ENCODE measurements at regions not wholly inside any gene's neighbourhood (a gene's known extent, or its start where the extent isn't known, plus 50 kb on each side); places are given as distances from the start of the nearest gene placed in this dataset.

DNA sequence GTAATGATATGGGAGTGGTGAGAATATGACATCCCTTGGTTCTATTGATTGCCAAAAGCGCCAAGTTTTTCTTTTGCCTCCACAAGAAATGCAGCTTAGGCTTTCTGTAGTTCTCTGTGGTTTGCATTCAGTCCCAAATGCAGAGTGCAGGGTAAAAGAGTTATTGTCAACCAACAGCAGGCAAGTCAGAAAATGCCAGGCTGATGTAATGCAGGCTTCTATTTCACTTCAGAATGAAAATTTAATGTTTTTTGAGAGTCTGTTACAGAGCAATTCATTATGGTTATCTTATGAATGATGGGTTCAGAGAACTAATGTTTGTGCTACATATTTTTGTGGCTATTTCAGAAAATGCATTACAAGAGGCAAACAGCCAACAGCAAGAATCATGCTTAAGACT, 293.5 kb downstream of the CENPW start:
- Histone ChIP-seq H3K9me3 (ENCODE audit: insufficient read depth, low read depth, low read length) (no peaks in the 10 kb centered on the region), H3K27ac (ENCODE audit: low read depth, low read length) (no peak overlapping the region), H3K27me3 (ENCODE audit: insufficient read depth, low read length) (no peaks in the 10 kb centered on the region), H3K4me3 (ENCODE audit: low read length) (no peak overlapping the region), H3K36me3 (ENCODE audit: insufficient read depth, low read length) (no peaks in the 10 kb centered on the region), H3K4me1 (ENCODE audit: insufficient read depth, low read length) (no peaks in the 10 kb centered on the region; the same call in 1 of the 2 replicates), H3K9ac (ENCODE audit: low read depth, low read length) (no peak overlapping the region)
- 92% methylated on average over 1 of the region's 1 CpG for WGBS

GRCh38 chr6:126640356-126640755, 300.4 kb downstream of the CENPW start:
- Histone ChIP-seq H3K4me3 (ENCODE audit: low read length) (no peak overlapping the region), H3K9ac (ENCODE audit: low read depth, low read length) (no peak overlapping the region), H3K36me3 (ENCODE audit: insufficient read depth, low read length) (no peaks in the 10 kb centered on the region), H3K4me1 (ENCODE audit: insufficient read depth, low read length) (0 out of 2 replicates have a peak, but pooled peaks cover 5% of the 10 kb centered on the region), H3K9me3 (ENCODE audit: insufficient read depth, low read depth, low read length) (no peaks in the 10 kb centered on the region), H3K27ac (ENCODE audit: low read depth, low read length) (no peak overlapping the region), H3K27me3 (ENCODE audit: insufficient read depth, low read length) (no peaks in the 10 kb centered on the region)
- WGBS: 100% methylated on average over 1 of the region's 2 CpGs

DNA sequence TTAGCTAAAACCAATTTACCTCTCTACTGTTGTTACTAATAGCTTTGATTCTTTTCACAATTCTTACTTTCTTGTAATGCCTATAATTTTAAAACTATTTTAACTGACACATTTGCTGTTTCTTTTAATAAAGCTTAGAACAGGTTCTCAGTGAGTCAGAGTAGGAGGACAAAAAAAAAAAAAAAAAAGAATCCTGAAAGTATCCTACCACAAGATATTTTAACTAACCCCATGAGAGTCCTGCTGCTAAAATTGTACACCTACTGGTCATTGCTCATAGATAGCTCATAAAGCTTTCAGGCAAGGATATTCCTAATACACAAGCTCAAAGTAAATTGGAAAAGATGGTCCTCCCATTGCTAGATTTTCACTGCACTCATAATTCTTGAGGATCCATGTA, 301.0 kb downstream of the CENPW start:
- Histone ChIP-seq H3K27me3 (ENCODE audit: insufficient read depth, low read length) (no peaks in the 10 kb centered on the region), H3K27ac (ENCODE audit: low read depth, low read length) (no peak overlapping the region), H3K9ac (ENCODE audit: low read depth, low read length) (no peak overlapping the region), H3K4me1 (ENCODE audit: insufficient read depth, low read length) (0 out of 2 replicates have a peak, but pooled peaks cover 5% of the 10 kb centered on the region), H3K9me3 (ENCODE audit: insufficient read depth, low read depth, low read length) (no peaks in the 10 kb centered on the region), H3K4me3 (ENCODE audit: low read length) (no peak overlapping the region), H3K36me3 (ENCODE audit: insufficient read depth, low read length) (no peaks in the 10 kb centered on the region)

GRCh38 chr6:126641641-126642040, 301.7 kb downstream of the CENPW start:
- no peak overlapping the region for H3K9ac ChIP-seq (ENCODE audit: low read depth, low read length)
- H3K27me3 ChIP-seq (ENCODE audit: insufficient read depth, low read length): no peaks in the 10 kb centered on the region
- no peak overlapping the region for H3K27ac ChIP-seq (ENCODE audit: low read depth, low read length)
- H3K36me3 ChIP-seq (ENCODE audit: insufficient read depth, low read length): no peaks in the 10 kb centered on the region
- no CpG with 5 or more reads among the region's 1 CpG for WGBS
- H3K4me3 ChIP-seq (ENCODE audit: low read length): no peak overlapping the region
- no peaks in the 10 kb centered on the region for H3K9me3 ChIP-seq (ENCODE audit: insufficient read depth, low read depth, low read length)
- H3K4me1 ChIP-seq (ENCODE audit: insufficient read depth, low read length): 0 out of 2 replicates have a peak, but pooled peaks cover 5% of the 10 kb centered on the region

DNA sequence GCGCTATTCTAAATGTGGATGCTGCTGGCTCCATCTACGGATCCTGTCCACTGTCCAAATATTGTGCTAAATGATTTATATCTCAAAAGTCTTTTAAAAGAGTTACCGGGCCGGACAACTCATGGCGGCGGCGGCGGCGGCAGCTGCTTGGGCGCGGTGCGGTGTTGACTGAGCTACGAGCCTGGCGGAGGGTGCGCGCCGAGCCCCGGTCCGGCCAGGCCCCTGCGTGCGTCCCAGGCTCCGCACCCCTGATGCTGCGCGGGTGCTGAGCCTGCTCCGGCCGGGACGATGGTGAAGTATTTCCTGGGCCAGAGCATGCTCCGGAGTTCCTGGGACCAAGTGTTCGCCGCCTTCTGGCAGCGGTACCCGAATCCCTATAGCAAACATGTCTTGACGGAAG, 303.4 kb downstream of the CENPW start:
- Histone ChIP-seq H3K9ac (ENCODE audit: low read depth, low read length) (no peak overlapping the region), H3K27me3 (ENCODE audit: insufficient read depth, low read length) (no peaks in the 10 kb centered on the region), H3K9me3 (ENCODE audit: insufficient read depth, low read depth, low read length) (no peaks in the 10 kb centered on the region), H3K27ac (ENCODE audit: low read depth, low read length) (no peak overlapping the region), H3K4me3 (ENCODE audit: low read length) (no peak overlapping the region), H3K36me3 (ENCODE audit: insufficient read depth, low read length) (no peaks in the 10 kb centered on the region), H3K4me1 (ENCODE audit: insufficient read depth, low read length) (0 out of 2 replicates have a peak, but pooled peaks cover 5% of the 10 kb centered on the region)
- 94% methylated on average over 33 of the region's 33 CpGs for WGBS

- H3K27ac ChIP-seq (ENCODE audit: low read depth, low read length): no peak overlapping the region
- WGBS: 77% methylated on average over 1 of the region's 2 CpGs
Observed at GRCh38 chr6:126650931-126651330, 311.0 kb downstream of the CENPW start.

DNA sequence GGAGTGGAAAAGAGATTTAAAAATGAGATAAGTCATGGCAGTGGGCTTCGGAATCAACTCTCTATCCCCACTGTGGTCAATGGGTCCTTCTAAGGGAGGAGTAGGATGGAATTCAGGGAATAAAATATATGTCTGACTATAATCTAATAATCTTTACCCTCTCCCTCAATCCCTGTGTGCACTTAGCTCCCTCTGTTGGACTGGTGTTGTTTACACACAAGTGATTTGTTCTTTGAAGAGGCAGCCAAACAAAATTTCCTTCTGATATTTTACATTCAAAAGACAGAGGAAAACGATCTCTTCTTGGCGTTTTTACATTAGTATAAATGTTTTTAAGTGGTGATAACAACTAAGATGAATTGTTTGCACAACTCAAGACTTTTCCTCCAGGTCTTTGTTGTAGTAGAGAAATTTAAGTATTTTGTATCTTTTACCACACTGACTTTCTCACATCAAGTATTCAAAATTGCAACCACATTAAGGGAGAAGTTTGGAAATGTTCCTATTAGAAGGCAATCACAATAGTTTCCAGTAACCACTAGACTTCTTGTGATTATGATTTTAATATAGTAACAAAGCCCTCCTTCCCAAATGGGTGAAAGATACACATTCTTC, 317.8 kb downstream of the CENPW start:
- Histone ChIP-seq H3K4me3 (ENCODE audit: low read length) (no peak overlapping the region), H3K27ac (ENCODE audit: low read depth, low read length) (no peak overlapping the region), H3K27me3 (ENCODE audit: insufficient read depth, low read length) (no peaks in the 10 kb centered on the region), H3K36me3 (ENCODE audit: insufficient read depth, low read length) (no peaks in the 10 kb centered on the region), H3K9ac (ENCODE audit: low read depth, low read length) (no peak overlapping the region), H3K9me3 (ENCODE audit: insufficient read depth, low read depth, low read length) (peaks cover 20% of the 10 kb centered on the region), H3K4me1 (ENCODE audit: insufficient read depth, low read length) (no peaks in the 10 kb centered on the region)
- 88% methylated on average over 1 of the region's 3 CpGs for WGBS

More at GRCh38 chr6:126650931-126651330, 311.0 kb downstream of the CENPW start:
- H3K4me3 ChIP-seq (ENCODE audit: low read length): no peak overlapping the region
- H3K4me1 ChIP-seq (ENCODE audit: insufficient read depth, low read length): no peaks in the 10 kb centered on the region; the same call in 1 of the 2 replicates
- no peak overlapping the region for H3K9ac ChIP-seq (ENCODE audit: low read depth, low read length)
- H3K36me3 ChIP-seq (ENCODE audit: insufficient read depth, low read length): no peaks in the 10 kb centered on the region
- H3K27me3 ChIP-seq (ENCODE audit: insufficient read depth, low read length): no peaks in the 10 kb centered on the region
- peaks cover 18% of the 10 kb centered on the region for H3K9me3 ChIP-seq (ENCODE audit: insufficient read depth, low read depth, low read length)

GRCh38 chr6:126660376-126660775, 320.5 kb downstream of the CENPW start:
- Histone ChIP-seq H3K4me3 (ENCODE audit: low read length) (no peak overlapping the region), H3K9me3 (ENCODE audit: insufficient read depth, low read depth, low read length) (peaks cover 8% of the 10 kb centered on the region; the same call in 1 of the 2 replicates), H3K27ac (ENCODE audit: low read depth, low read length) (no peak overlapping the region), H3K36me3 (ENCODE audit: insufficient read depth, low read length) (no peaks in the 10 kb centered on the region), H3K9ac (ENCODE audit: low read depth, low read length) (no peak overlapping the region), H3K27me3 (ENCODE audit: insufficient read depth, low read length) (no peaks in the 10 kb centered on the region), H3K4me1 (ENCODE audit: insufficient read depth, low read length) (no peaks in the 10 kb centered on the region)
- 100% methylated on average over 1 of the region's 1 CpG for WGBS

DNA sequence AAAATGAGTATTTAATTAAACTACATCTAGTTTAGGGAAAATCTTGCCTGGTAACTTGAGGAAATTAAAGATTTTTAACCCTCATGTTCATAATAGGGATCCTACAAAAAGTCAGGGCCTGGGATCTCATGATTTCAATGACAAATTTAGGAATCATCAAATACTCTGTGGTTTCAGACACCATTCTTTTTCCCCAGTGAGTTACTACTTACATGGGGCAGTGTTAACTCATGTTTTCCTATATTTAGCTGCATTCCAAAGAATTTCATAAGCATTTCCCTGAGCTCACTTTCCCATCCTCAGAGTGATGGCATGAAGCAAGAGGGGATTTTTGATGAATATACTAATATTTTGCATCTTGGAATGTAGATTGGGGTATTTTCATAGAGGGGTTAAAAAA, 321.7 kb downstream of the CENPW start:
- H3K36me3 ChIP-seq (ENCODE audit: insufficient read depth, low read length): no peaks in the 10 kb centered on the region
- no peaks in the 10 kb centered on the region for H3K27me3 ChIP-seq (ENCODE audit: insufficient read depth, low read length)
- H3K9me3 ChIP-seq (ENCODE audit: insufficient read depth, low read depth, low read length): no peaks in the 10 kb centered on the region
- no peak overlapping the region for H3K27ac ChIP-seq (ENCODE audit: low read depth, low read length)
- no peaks in the 10 kb centered on the region for H3K4me1 ChIP-seq (ENCODE audit: insufficient read depth, low read length)
- no peak overlapping the region for H3K4me3 ChIP-seq (ENCODE audit: low read length)
- H3K9ac ChIP-seq (ENCODE audit: low read depth, low read length): no peak overlapping the region

DNA sequence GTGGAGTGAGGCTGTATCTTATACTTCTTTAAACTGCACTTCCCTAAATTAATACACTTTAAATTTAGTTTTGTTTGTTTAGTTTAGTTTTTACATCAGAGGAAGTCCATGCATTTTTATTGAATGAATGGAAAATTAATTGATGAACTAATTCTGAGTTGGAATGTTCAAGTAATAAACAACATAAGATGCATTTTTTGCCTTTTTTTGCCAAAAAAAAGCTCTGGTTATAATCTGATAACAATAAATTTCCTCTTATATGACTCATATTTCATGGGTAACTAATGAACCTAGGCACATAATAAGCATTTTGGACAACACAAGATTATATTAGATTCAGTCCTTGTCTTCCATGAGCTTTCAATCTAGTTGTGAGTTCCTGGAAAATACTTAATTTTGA, 323.1 kb downstream of the CENPW start:
- Histone ChIP-seq H3K4me1 (ENCODE audit: insufficient read depth, low read length) (no peaks in the 10 kb centered on the region), H3K9ac (ENCODE audit: low read depth, low read length) (no peak overlapping the region), H3K9me3 (ENCODE audit: insufficient read depth, low read depth, low read length) (no peaks in the 10 kb centered on the region), H3K27me3 (ENCODE audit: insufficient read depth, low read length) (no peaks in the 10 kb centered on the region), H3K36me3 (ENCODE audit: insufficient read depth, low read length) (no peaks in the 10 kb centered on the region), H3K4me3 (ENCODE audit: low read length) (no peak overlapping the region), H3K27ac (ENCODE audit: low read depth, low read length) (no peak overlapping the region)

DNA sequence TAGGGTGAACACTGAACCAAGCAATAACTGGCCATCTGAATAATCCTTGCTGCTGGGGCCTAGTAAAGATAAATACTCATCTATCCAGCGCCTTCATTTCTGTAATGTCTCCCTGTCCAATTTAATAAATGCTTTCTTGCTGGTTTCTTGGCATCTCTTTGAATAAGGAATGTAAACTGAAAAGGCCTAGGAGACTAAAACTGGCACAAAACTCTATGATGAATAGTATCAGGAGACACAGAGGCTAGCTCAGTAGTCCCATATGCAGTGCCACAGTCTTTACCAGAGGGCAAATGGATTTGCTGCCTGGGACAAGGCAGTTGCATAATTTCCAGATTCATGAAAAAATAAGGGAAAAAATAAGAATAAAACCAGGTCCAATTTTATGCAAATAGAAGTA, 324.4 kb downstream of the CENPW start:
- no peak overlapping the region for H3K4me3 ChIP-seq (ENCODE audit: low read length)
- no peaks in the 10 kb centered on the region for H3K4me1 ChIP-seq (ENCODE audit: insufficient read depth, low read length)
- 0 out of 2 replicates have a peak, but pooled peaks cover 5% of the 10 kb centered on the region for H3K9me3 ChIP-seq (ENCODE audit: insufficient read depth, low read depth, low read length)
- no peak overlapping the region for H3K27ac ChIP-seq (ENCODE audit: low read depth, low read length)
- H3K9ac ChIP-seq (ENCODE audit: low read depth, low read length): no peak overlapping the region
- no peaks in the 10 kb centered on the region for H3K27me3 ChIP-seq (ENCODE audit: insufficient read depth, low read length)
- 94% methylated on average over 1 of the region's 1 CpG for WGBS
- H3K36me3 ChIP-seq (ENCODE audit: insufficient read depth, low read length): no peaks in the 10 kb centered on the region

DNA sequence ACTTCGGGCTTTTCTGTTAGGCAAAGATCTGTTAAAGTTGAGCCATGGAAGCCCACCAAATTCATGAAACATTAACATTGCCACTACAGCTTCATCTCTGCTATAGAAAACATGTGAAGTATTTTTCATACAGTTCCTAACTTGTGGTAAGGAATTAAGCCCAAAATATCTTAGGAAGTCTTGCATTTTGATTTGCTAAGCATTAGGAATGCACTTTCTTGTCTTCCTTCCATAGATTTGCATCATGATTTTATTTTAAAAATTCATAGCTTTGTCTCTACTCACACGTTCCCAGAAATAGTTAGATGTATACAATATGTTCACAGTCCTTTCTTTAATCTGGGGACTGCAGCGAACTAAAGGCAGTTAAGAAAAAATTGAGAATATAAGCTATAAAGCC, 325.6 kb downstream of the CENPW start:
- H3K4me1 ChIP-seq (ENCODE audit: insufficient read depth, low read length): no peaks in the 10 kb centered on the region
- H3K4me3 ChIP-seq (ENCODE audit: low read length): no peak overlapping the region
- no peak overlapping the region for H3K9ac ChIP-seq (ENCODE audit: low read depth, low read length)
- H3K27ac ChIP-seq (ENCODE audit: low read depth, low read length): no peak overlapping the region
- H3K36me3 ChIP-seq (ENCODE audit: insufficient read depth, low read length): no peaks in the 10 kb centered on the region
- no peaks in the 10 kb centered on the region for H3K27me3 ChIP-seq (ENCODE audit: insufficient read depth, low read length)
- 75% methylated on average over 1 of the region's 3 CpGs for WGBS
- H3K9me3 ChIP-seq (ENCODE audit: insufficient read depth, low read depth, low read length): peaks cover 12% of the 10 kb centered on the region; the same call in 1 of the 2 replicates

All from HUES64 (cell line).